OCI-LY7 (cell line): ENCODE measurements at regions not wholly inside any gene's neighbourhood (a gene's known extent, or its start where the extent isn't known, plus 50 kb on each side); places are given as distances from the start of the nearest gene placed in this dataset.

Experiments used
- CTCF ChIP-seq: fragments of 200-600 bp; sonication (generic); conservative IDR thresholded peaks from 2 replicates; pipeline ENCODE4 v1.5.1; 2014; ENCODE audit warnings: mild to moderate bottlenecking, antibody characterized with exemption, low read length, moderate library complexity, mixed read lengths
- EZH2phosphoT487 ChIP-seq: fragments of 200-600 bp; sonication (generic); IDR thresholded peaks from 2 replicates; pipeline ENCODE4 v1.6.1; 2018; ENCODE audit warnings: low read depth, borderline replicate concordance, mild to moderate bottlenecking, mixed run types, antibody characterized with exemption, low read length, moderate library complexity, mixed read lengths

- TF ChIP-seq CTCF (no peak), EZH2phosphoT487 (no peak)
Observed at GRCh38 chr1:99447721-99448120, 183.4 kb downstream of the PLPPR4 start.
